ENCODE measurements at regions not wholly inside any gene's neighbourhood (a gene's known extent, or its start where the extent isn't known, plus 50 kb on each side); places are given as distances from the start of the nearest gene placed in this dataset.

DNA sequence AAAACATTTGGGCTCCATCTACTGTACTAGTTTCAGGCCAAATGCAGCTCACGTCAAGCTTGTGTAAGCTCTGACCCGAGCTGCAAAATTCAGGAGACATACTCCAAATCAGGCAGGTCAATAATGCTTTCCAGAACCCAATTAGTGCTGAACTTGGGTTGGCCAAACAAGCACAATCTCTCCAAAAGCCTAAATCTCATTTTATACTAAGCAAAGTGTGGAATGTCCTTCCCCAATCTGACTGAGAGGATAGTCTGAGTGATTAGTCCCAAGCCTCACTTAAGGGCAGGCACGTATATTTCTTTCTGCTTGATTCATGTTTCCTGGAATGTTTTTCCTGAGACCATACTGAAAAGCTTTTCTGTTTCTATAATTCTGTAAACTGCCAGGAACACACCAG, 79.9 kb downstream of the NKX6-1 start:
- TF ChIP-seq, protein P1, sequence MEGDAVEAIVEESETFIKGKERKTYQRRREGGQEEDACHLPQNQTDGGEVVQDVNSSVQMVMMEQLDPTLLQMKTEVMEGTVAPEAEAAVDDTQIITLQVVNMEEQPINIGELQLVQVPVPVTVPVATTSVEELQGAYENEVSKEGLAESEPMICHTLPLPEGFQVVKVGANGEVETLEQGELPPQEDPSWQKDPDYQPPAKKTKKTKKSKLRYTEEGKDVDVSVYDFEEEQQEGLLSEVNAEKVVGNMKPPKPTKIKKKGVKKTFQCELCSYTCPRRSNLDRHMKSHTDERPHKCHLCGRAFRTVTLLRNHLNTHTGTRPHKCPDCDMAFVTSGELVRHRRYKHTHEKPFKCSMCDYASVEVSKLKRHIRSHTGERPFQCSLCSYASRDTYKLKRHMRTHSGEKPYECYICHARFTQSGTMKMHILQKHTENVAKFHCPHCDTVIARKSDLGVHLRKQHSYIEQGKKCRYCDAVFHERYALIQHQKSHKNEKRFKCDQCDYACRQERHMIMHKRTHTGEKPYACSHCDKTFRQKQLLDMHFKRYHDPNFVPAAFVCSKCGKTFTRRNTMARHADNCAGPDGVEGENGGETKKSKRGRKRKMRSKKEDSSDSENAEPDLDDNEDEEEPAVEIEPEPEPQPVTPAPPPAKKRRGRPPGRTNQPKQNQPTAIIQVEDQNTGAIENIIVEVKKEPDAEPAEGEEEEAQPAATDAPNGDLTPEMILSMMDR (IDR thresholded peaks at IDR 0.05; ENCODE audit: extremely low read depth, missing control alignments) = no peak

DNA sequence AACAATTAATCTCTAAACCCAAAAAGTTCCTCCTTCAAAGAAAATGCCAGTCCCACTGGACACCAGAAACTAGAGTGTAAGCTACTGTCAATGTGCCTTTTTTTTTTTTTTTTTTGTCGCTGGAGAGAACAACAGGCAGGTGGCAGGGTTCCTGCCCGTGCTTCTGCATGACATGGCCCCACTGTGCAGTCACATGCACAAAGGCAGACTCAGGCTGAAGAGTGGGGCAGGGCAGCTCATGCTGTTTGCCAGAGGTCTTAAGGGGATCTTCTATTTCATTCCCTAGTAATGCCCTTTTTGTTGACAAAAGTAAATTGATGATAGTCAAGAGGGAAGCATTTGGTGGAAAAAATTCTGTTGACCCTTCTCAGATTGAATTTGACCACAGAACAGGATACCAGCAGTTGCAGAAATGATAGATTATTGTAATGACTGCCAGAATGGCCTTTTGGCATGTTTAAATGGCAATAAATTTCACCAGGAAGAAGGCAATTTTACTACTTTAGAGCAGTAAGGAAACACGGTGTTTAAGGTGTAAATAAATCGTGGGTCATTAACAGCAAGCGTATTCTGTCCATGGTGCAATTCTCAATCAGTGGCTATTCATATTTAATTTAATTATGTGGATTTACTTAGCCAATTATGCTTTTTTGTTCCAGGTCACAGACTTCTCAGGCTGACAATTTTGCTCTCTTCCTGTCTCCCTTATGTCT, 80.9 kb downstream of the NKX6-1 start:
- TF ChIP-seq, protein P1 (IDR thresholded peaks at IDR 0.05; ENCODE audit: extremely low read depth, missing control alignments) = no peak
- DNase-seq (ENCODE audit: low spot score) = no peak

More for the DNA sequence above, 79.9 kb downstream of the NKX6-1 start:
- DNase-seq (ENCODE audit: low spot score) = no peak

DNA sequence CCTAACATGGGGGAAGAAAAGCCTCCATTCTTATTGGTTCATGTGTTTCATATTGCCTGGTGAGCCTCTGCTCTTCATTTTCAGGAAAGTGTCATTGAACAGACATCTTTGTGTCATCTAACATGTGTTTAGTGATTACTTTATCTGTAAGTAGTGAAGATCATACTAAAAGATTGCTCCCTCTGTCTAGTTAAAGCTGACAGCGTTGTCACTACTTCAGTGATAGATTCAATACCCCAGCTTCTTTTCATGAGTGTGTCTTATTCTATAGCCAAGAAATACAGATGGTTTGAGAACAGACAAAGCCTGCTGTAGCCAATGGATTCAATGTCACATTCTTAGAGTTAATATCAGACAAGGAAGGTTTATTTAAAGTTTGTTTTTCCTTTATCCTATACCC, 85.1 kb downstream of the NKX6-1 start:
- no peak for DNase-seq (ENCODE audit: low spot score)
- TF ChIP-seq, protein P1 (IDR thresholded peaks at IDR 0.05; ENCODE audit: extremely low read depth, missing control alignments) = no peak

DNA sequence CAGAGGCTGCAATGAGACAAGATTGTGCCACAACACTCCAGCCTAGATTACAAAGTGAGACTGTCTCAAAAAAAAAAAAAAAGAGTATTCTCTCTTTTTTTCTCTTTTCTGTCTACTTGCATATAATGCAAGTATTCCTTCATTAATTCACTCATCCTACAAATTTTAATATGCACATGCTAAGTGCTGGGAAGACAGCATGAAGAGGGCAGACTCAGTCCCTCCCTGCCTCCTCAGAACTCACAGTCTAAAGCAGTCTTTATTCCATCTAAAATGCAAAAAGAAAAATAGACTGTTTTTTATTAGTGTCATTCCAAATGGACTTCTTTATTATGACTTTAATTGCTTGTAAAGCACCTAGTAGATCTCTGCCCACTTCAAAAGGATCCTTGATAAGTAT, 85.6 kb downstream of the NKX6-1 start:
- DNase-seq (ENCODE audit: low spot score) = no peak
- TF ChIP-seq, protein P1 (IDR thresholded peaks at IDR 0.05; ENCODE audit: extremely low read depth, missing control alignments) = no peak

DNA sequence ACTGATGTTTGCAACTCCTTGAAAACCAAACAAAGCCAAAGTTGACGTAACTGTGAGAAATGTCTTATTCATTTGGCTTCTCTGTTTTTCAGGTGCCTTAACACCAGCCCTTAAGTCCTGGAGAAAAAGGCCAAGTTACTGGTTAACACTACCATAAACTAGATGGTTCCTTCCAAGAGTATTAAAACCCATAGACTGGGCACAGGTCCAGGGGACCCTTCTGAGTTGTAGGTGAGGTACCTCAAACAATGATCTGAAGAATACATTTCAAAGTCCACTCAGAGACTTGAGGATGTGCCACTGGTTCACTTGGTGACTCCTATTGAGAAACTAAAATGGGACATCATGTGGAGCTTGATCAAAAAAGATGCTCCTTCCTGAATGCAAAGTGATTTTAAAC, 87.0 kb downstream of the NKX6-1 start:
- TF ChIP-seq, protein P1 (IDR thresholded peaks at IDR 0.05; ENCODE audit: extremely low read depth, missing control alignments) = no peak
- DNase-seq (ENCODE audit: low spot score) = no peak

DNA sequence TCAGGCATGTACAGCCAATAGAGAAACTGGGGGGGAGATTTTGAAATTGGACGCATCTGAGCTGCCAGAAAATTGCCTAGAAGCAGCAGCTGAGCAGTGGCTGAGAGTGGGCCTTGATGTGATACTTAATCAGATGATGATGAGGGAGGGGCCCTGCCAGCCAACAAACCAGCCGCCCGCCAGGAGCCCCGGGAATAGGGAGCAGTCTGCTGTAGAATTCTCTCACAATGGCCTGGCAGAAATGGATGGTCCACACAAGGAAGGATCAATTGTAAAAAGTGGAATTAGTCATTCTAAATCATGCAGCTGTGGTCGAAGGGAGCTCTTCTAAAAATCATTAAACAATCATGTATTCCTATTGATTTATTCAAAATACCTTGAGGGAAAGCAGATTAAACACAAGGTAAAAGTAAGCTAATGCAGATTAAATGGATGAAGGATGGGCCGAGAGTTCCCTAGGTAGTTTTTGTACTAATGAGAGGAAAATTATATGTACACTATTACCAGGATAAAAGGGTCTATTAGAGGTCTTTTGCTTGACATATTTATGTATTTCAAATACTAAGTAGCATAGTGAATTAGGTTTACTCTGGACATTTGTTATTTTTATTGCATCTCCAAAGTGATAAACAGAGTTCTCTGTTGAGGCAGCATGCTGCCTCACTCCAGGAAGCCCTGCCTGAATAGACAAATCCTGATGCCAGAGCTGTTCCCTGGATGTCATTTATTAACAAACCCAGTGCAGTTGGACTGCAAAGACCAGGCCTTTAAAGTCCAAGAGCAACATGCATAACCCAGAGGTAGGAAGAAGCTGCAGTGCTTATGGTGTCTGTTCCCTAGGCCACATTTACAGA, 91.3 kb downstream of the NKX6-1 start:
- no peak for DNase-seq (ENCODE audit: low spot score)
- TF ChIP-seq, protein P1 (IDR thresholded peaks at IDR 0.05; ENCODE audit: extremely low read depth, missing control alignments) = no peak

DNA sequence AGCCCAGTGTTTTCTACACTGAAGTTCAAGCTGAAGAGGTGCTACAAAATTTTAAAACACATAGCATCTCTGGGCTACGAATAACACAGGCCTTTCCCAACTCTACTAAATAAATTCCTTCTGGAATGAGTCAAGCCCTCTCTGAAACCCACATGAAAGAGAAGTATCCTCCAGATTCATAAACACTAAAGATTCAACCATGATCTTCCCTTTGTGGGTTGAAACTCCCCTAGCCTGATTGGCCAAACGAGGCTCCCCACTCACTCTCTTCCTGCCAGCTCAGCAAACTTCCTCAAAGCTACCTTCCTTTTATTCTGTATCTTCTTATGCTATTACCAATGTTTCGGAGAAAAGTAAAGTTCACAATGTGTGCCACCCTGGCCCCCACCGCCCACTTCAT, 95.4 kb downstream of the NKX6-1 start:
- no peak for DNase-seq (ENCODE audit: low spot score)
- TF ChIP-seq, protein P1 (IDR thresholded peaks at IDR 0.05; ENCODE audit: extremely low read depth, missing control alignments) = no peak
